ENCODE measurements at regions not wholly inside any gene's neighbourhood (a gene's known extent, or its start where the extent isn't known, plus 50 kb on each side); places are given as distances from the start of the nearest gene placed in this dataset.
A peak's percentile ranks its signal among the peaks of the same experiment; 100 is the strongest.

- H3K36me3 ChIP-seq, result no peaks in the 10 kb centered on the region
- no peaks in the 10 kb centered on the region for H3K27me3 ChIP-seq
Observed at GRCh38 chr14:97900196-97900854, 1103.1 kb downstream of the VRK1 start.

GRCh38 chr14:97902630-97903029 is 1105.4 kb downstream of the VRK1 start:
- no peak overlapping the region for H3K4me3 ChIP-seq
- H3K4me1 ChIP-seq, result no peaks in the 10 kb centered on the region
- no peaks in the 10 kb centered on the region for H3K27me3 ChIP-seq
- H3K27ac ChIP-seq, result no peak overlapping the region
- H3K9me3 ChIP-seq (replicated peaks), result no peaks in the 10 kb centered on the region
- no peak for DNase-seq
- no peaks in the 10 kb centered on the region for H3K36me3 ChIP-seq

More at GRCh38 chr14:97900196-97900854, 1103.1 kb downstream of the VRK1 start:
- Histone ChIP-seq H3K9me3 (replicated peaks) (no peaks in the 10 kb centered on the region), H3K27ac (no peak overlapping the region), H3K4me1 (no peaks in the 10 kb centered on the region), H3K4me3 (no peak overlapping the region)
- no peak for DNase-seq

DNA sequence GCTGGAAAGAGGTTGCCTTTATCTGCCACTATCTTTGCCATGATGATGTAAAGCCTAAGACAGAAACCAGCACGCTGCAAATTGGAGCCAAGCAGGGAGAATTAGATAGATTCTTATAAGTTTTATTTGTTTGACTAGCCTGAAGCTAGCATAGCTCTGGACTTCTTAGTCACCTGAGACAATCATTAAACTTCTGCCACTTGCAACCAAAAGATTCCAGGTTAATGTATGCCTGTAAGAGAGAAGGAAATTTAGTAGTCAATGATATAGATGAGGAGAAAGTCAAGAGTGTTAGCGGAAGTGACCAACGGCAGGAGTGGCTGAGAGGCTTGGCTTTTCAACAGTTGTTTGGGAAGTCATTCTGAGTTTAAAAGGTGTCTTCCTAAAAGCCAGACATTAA is 1106.6 kb downstream of the VRK1 start:
- Histone ChIP-seq H3K4me1 (no peaks in the 10 kb centered on the region), H3K36me3 (no peaks in the 10 kb centered on the region), H3K9me3 (replicated peaks) (no peaks in the 10 kb centered on the region), H3K27me3 (no peaks in the 10 kb centered on the region), H3K27ac (no peak overlapping the region), H3K4me3 (no peak overlapping the region)
- no peak for DNase-seq

GRCh38 chr14:97912217-97912616 is 1115.0 kb downstream of the VRK1 start:
- no peaks in the 10 kb centered on the region for H3K9me3 ChIP-seq (replicated peaks)
- no peaks in the 10 kb centered on the region for H3K4me1 ChIP-seq
- no peaks in the 10 kb centered on the region for H3K36me3 ChIP-seq
- no peak for DNase-seq
- no peak overlapping the region for H3K4me3 ChIP-seq
- H3K27me3 ChIP-seq, result no peaks in the 10 kb centered on the region
- no peak overlapping the region for H3K27ac ChIP-seq

- no peak overlapping the region for H3K4me3 ChIP-seq
- no peaks in the 10 kb centered on the region for H3K27me3 ChIP-seq
- no peaks in the 10 kb centered on the region for H3K9me3 ChIP-seq (replicated peaks)
- no peak for DNase-seq
- no peak overlapping the region for H3K27ac ChIP-seq
- no peaks in the 10 kb centered on the region for H3K36me3 ChIP-seq
- H3K4me1 ChIP-seq, result no peaks in the 10 kb centered on the region
Observed at GRCh38 chr14:97916100-97916499, 1118.9 kb downstream of the VRK1 start.

DNA sequence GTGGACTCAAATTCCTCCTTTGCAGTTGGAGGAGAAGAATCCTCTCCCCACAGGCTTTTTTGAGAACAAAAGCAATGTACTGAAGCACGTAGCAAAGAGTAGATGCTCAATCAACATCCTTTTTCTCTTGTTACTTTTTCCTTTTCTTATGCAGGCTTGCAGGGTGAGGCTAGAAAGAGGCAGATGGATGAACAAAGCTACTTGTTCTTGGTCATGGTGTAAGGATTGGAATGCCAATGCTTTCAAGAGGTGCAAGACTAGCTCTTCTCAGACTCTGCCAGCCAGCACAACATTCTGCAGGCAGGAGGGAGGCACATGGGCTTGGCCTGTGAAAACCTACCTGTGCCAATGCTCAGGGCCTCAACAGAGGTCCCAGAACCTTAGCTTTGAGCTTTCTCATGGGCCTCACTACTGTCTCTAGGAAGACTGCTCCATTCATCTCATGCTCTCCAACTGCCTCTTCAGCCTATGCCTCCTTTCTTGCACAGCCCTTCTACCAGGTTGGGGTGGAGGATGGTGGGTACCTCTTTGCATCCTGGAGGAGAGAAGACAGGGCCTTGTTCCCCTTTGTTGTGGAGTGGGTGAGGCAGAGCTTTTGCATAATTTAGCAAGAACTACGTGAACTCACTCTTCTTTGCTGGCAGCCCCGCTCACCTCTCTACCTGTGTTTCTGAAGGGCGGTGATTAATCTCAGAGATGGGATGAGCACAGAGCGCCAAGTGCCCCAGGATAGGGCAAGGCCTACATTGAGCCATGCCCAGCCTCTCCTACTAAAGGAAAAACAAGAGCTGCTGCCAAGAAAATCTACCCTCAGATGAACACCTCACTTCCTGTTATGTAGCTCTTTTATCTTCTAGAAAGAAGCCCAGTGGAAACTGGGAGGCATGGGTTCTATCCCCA is 1119.7 kb downstream of the VRK1 start:
- Histone ChIP-seq H3K27me3 (no peaks in the 10 kb centered on the region), H3K27ac (no peak overlapping the region), H3K36me3 (no peaks in the 10 kb centered on the region), H3K4me1 (no peaks in the 10 kb centered on the region), H3K9me3 (replicated peaks) (no peaks in the 10 kb centered on the region), H3K4me3 (no peak overlapping the region)
- no peak for DNase-seq

DNA sequence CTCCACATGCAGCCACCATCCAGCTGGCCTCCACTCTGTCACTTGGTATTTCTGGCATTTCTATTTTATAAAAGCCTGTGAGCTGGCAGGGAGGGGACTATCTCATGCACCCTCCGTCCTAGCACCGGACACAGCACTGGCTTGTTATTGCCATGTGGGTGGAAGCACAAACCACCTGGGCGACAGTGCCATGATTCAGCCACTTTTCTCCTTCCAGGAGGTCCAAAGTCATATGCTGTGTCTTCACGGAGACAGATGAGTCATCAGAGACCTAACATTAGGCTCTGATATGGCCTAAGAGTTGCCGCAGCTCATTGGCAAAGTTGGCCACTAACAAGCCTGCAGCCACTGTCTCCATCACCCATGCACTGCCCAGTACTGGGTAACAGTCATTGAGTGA is 1123.0 kb downstream of the VRK1 start:
- H3K27ac ChIP-seq, result no peak overlapping the region
- no peaks in the 10 kb centered on the region for H3K9me3 ChIP-seq (replicated peaks)
- no peak for DNase-seq
- H3K4me1 ChIP-seq, result no peaks in the 10 kb centered on the region
- no peaks in the 10 kb centered on the region for H3K36me3 ChIP-seq
- no peak overlapping the region for H3K4me3 ChIP-seq
- H3K27me3 ChIP-seq, result no peaks in the 10 kb centered on the region

DNA sequence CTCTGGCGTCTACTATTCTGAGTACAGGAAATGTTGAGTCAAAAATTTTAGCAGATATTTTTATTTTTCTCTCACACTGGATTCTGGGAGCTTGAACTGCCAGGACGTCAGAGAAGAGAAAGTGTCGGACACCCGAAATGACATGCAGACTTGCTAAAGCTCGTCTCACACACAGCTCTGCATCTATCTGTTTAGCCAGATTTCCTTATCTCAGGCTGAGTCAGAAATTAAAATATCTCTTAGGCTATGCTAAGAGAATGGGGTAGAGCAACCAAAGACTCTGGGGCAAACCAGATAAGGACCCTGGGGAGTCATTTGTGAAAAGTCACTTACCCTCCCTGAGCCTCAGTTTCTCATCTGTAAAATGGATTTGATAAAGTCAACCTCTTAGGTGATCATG is 1124.1 kb downstream of the VRK1 start:
- Histone ChIP-seq H3K36me3 (no peaks in the 10 kb centered on the region), H3K4me1 (no peaks in the 10 kb centered on the region), H3K27ac (no peak overlapping the region), H3K9me3 (replicated peaks) (no peaks in the 10 kb centered on the region), H3K27me3 (no peaks in the 10 kb centered on the region), H3K4me3 (no peak overlapping the region)
- DNase-seq, result no peak

GRCh38 chr14:97924922-97925613 is 1127.9 kb downstream of the VRK1 start:
- no peaks in the 10 kb centered on the region for H3K36me3 ChIP-seq
- no peaks in the 10 kb centered on the region for H3K4me1 ChIP-seq
- H3K4me3 ChIP-seq, result no peak overlapping the region
- no peak for DNase-seq
- no peaks in the 10 kb centered on the region for H3K27me3 ChIP-seq
- no peak overlapping the region for H3K27ac ChIP-seq
- H3K9me3 ChIP-seq (replicated peaks), result no peaks in the 10 kb centered on the region

GRCh38 chr14:97930166-97930565 is 1133.0 kb downstream of the VRK1 start:
- DNase-seq, result peak; percentile 16 to 28
- H3K27ac ChIP-seq, result no peak overlapping the region

DNA sequence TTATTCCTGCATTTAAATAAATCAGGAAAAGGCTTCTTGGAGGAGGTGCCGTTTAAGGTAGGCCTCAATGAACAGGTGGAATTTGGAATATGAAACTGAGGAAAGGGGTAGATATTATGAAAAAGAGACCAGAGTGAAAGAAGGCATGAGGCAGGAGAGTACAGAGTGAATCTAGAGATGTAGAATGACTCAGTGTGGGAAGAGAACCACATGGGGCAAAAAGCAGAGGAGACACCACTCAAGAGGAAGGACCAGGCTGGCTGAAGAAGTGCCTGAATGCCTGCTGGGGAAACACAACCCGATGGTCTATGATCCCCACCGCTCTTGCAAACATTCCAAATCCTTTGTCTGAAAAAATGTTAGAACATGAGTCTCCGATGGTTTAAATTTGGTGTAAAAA is 1134.1 kb downstream of the VRK1 start:
- Histone ChIP-seq H3K4me3 (no peak overlapping the region), H3K27ac (no peak overlapping the region), H3K27me3 (no peaks in the 10 kb centered on the region), H3K4me1 (no peaks in the 10 kb centered on the region), H3K36me3 (no peaks in the 10 kb centered on the region), H3K9me3 (replicated peaks) (no peaks in the 10 kb centered on the region)
- no peak for DNase-seq

More at GRCh38 chr14:97930166-97930565, 1133.0 kb downstream of the VRK1 start:
- no peak overlapping the region for H3K4me3 ChIP-seq
- no peaks in the 10 kb centered on the region for H3K4me1 ChIP-seq
- H3K36me3 ChIP-seq, result no peaks in the 10 kb centered on the region
- H3K27me3 ChIP-seq, result no peaks in the 10 kb centered on the region
- H3K9me3 ChIP-seq (replicated peaks), result no peaks in the 10 kb centered on the region

- no peaks in the 10 kb centered on the region for H3K4me1 ChIP-seq
- no peaks in the 10 kb centered on the region for H3K36me3 ChIP-seq
- no peaks in the 10 kb centered on the region for H3K27me3 ChIP-seq
- H3K27ac ChIP-seq, result no peak overlapping the region
- H3K4me3 ChIP-seq, result no peak overlapping the region
- no peak for DNase-seq
- H3K9me3 ChIP-seq (replicated peaks), result no peaks in the 10 kb centered on the region
Observed at GRCh38 chr14:97942921-97943320, 1145.7 kb downstream of the VRK1 start.

GRCh38 chr14:97943619-97944018 is 1146.4 kb downstream of the VRK1 start:
- no peaks in the 10 kb centered on the region for H3K36me3 ChIP-seq
- H3K9me3 ChIP-seq (replicated peaks), result no peaks in the 10 kb centered on the region
- no peak overlapping the region for H3K27ac ChIP-seq
- H3K4me1 ChIP-seq, result no peaks in the 10 kb centered on the region
- H3K4me3 ChIP-seq, result no peak overlapping the region
- no peaks in the 10 kb centered on the region for H3K27me3 ChIP-seq
- no peak for DNase-seq

DNA sequence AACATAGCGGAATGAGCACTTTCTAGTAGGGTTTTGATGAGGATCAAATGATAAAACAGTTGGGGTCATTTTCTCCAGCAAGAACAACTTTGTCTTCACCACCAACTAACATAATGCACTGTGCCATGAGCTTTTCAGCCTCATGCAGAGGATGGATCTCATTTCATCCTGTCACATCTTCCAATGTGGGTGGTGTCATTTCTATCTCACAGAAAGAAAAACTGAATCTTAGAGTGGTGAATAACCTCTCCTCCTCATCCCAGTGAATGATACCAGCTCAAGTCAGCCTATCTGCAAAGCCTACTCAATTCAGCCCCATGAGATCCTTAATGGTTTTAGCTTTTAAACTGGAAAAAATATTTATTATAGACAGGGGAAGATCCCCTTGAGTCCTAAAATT is 1147.2 kb downstream of the VRK1 start:
- DNase-seq, result no peak
- H3K27ac ChIP-seq, result no peak overlapping the region
- H3K9me3 ChIP-seq (replicated peaks), result no peaks in the 10 kb centered on the region
- no peaks in the 10 kb centered on the region for H3K36me3 ChIP-seq
- no peaks in the 10 kb centered on the region for H3K4me1 ChIP-seq
- H3K4me3 ChIP-seq, result no peak overlapping the region
- no peaks in the 10 kb centered on the region for H3K27me3 ChIP-seq

DNA sequence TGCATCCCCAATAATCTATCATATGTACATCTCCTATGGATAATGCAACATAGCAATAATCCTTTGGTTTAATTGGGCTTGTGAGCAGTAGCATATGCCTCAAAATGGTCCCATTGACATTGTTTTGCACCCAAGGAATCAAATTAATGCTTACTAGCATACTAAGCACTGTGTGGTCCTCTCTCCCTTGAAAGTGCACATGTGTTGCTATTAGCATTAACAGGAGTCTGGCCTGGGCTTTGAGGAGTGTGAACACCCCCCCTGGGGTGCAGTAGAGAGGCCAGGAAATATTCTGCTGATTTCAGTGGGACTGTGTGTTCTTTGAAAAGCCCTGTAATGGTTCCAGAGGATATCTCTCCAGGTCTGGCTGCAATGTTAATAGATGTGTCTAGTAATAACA is 1148.4 kb downstream of the VRK1 start:
- DNase-seq, result no peak
- Histone ChIP-seq H3K4me1 (no peaks in the 10 kb centered on the region), H3K36me3 (no peaks in the 10 kb centered on the region), H3K27me3 (no peaks in the 10 kb centered on the region), H3K27ac (no peak overlapping the region), H3K9me3 (replicated peaks) (no peaks in the 10 kb centered on the region), H3K4me3 (no peak overlapping the region)
